ENCODE measurements at regions not wholly inside any gene's neighbourhood (a gene's known extent, or its start where the extent isn't known, plus 50 kb on each side); places are given as distances from the start of the nearest gene placed in this dataset.

DNA sequence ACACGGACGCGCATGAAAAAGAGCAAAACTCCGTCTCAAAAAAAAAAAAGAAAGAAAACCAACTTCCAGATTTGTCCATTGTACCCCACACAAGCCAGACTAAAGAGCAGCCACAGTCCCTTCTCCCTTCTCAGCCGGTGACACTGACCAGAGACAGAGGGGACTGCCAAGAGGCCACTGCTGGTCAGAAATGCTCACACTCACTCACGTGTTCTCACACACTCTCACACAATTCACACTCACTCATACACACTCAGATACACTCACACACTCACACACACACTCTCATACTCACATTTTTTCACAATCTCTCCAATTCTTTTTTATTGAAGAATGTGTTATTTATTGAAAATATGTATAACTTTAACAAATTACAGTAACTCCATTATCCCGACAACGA is 90.8 kb upstream of the RAB4A start:
- TF ChIP-seq POLR2A (IDR thresholded peaks at IDR 0.05) (no peak), POLR2AphosphoS5 (IDR thresholded peaks at IDR 0.05) (no peak), EP300 (IDR thresholded peaks at IDR 0.05) (no peak)
- TF ChIP-seq, protein P1, sequence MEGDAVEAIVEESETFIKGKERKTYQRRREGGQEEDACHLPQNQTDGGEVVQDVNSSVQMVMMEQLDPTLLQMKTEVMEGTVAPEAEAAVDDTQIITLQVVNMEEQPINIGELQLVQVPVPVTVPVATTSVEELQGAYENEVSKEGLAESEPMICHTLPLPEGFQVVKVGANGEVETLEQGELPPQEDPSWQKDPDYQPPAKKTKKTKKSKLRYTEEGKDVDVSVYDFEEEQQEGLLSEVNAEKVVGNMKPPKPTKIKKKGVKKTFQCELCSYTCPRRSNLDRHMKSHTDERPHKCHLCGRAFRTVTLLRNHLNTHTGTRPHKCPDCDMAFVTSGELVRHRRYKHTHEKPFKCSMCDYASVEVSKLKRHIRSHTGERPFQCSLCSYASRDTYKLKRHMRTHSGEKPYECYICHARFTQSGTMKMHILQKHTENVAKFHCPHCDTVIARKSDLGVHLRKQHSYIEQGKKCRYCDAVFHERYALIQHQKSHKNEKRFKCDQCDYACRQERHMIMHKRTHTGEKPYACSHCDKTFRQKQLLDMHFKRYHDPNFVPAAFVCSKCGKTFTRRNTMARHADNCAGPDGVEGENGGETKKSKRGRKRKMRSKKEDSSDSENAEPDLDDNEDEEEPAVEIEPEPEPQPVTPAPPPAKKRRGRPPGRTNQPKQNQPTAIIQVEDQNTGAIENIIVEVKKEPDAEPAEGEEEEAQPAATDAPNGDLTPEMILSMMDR (IDR thresholded peaks at IDR 0.05): no peak
